Neuronal stem cell (in vitro differentiated cells): ENCODE measurements at regions not wholly inside any gene's neighbourhood (a gene's known extent, or its start where the extent isn't known, plus 50 kb on each side); places are given as distances from the start of the nearest gene placed in this dataset.

Source experiments
- DNase-seq: peaks from one replicate; pipeline ENCODE4 v3.0.0-alpha.2; 2013; ENCODE audit warnings: low spot score
- H2AFZ ChIP-seq: one replicate; pipeline ENCODE4 v1.6.1; 2013; ENCODE audit warnings: mild to moderate bottlenecking, low read length, inconsistent platforms
- H2AK5ac ChIP-seq: 2 replicates; pipeline ENCODE4 v1.6.1; 2013; ENCODE audit warnings: low read depth, mild to moderate bottlenecking, inconsistent platforms, low read length, moderate library complexity, mixed read lengths
- H2BK120ac ChIP-seq: 2 replicates; pipeline ENCODE4 v1.6.1; 2013; ENCODE audit warnings: low read depth, mild to moderate bottlenecking, inconsistent platforms, low read length, moderate library complexity, mixed read lengths
- H2BK12ac ChIP-seq: one replicate; pipeline ENCODE4 v1.6.1; 2013; ENCODE audit warnings: low read length, inconsistent platforms
- H2BK15ac ChIP-seq: 2 replicates; pipeline ENCODE4 v1.6.1; 2013; ENCODE audit warnings: mild to moderate bottlenecking, low read length, inconsistent platforms, mixed read lengths
- H2BK5ac ChIP-seq: one replicate; pipeline ENCODE4 v1.6.1; 2013; ENCODE audit warnings: inconsistent platforms, mild to moderate bottlenecking, low read length, moderate library complexity
- H3K14ac ChIP-seq: one replicate; pipeline ENCODE4 v1.6.1; 2013; ENCODE audit warnings: low read length, inconsistent platforms
- H3K18ac ChIP-seq: 2 replicates; pipeline ENCODE4 v1.6.1; 2013; ENCODE audit warnings: low read length, inconsistent platforms
- H3K23ac ChIP-seq: 2 replicates; pipeline ENCODE4 v1.6.1; 2013; ENCODE audit warnings: low read depth, mild to moderate bottlenecking, mixed read lengths, low read length, inconsistent platforms; ENCODE audit not compliant: poor library complexity
- H3K27ac ChIP-seq: replicated peaks from 3 replicates; pipeline ENCODE4 v1.5.1; 2013; ENCODE audit warnings: low read length, inconsistent platforms
- H3K27me3 ChIP-seq, 3 experiments: 2 replicates each; pipeline ENCODE4 v1.6.1; 2013; ENCODE audit warnings: low read length in 3 of 3, mild to moderate bottlenecking in 2 of 3, inconsistent platforms in 1 of 3, low read depth in 1 of 3, mixed read lengths in 1 of 3, moderate library complexity in 1 of 3; ENCODE audit not compliant: control insufficient read depth in 3 of 3, insufficient read depth in 3 of 3
- H3K36me3 ChIP-seq, 2 donors: replicated peaks in 1 of 2; 2 replicates each; pipeline ENCODE4 v1.6.1; 2013; ENCODE audit warnings: low read length in 2 of 2; ENCODE audit not compliant: control insufficient read depth in 2 of 2, insufficient read depth in 2 of 2
- H3K4ac ChIP-seq: 2 replicates; pipeline ENCODE4 v1.6.1; 2013; ENCODE audit warnings: inconsistent platforms, mild to moderate bottlenecking, low read length, moderate library complexity
- H3K4me1 ChIP-seq, 2 donors: 1 replicate in 1 of 2; 2 replicates in 1 of 2; pipeline ENCODE4 v1.6.1; 2013; ENCODE audit warnings: low read length in 2 of 2, low read depth in 1 of 2; ENCODE audit not compliant: control insufficient read depth in 2 of 2, insufficient read depth in 1 of 2
- H3K4me2 ChIP-seq: one replicate; pipeline ENCODE4 v1.6.1; 2013; ENCODE audit warnings: mild to moderate bottlenecking, low read length, inconsistent platforms; ENCODE audit not compliant: insufficient read depth, poor library complexity, severe bottlenecking
- H3K4me3 ChIP-seq, 2 donors: 2 replicates each; pipeline ENCODE4 v1.5.1; 2013; ENCODE audit warnings: low read length in 2 of 2, mild to moderate bottlenecking in 2 of 2, inconsistent platforms in 1 of 2, moderate library complexity in 1 of 2
- H3K79me1 ChIP-seq: one replicate; pipeline ENCODE4 v1.6.1; 2013; ENCODE audit warnings: low read depth, mild to moderate bottlenecking, inconsistent platforms, low read length, moderate library complexity
- H3K9ac ChIP-seq: one replicate; pipeline ENCODE4 v1.6.1; 2013; ENCODE audit warnings: mild to moderate bottlenecking, low read depth, low read length, inconsistent platforms; ENCODE audit not compliant: poor library complexity
- H3K9me3 ChIP-seq, 2 donors: replicated peaks in 1 of 2; 2 replicates each; pipeline versions ENCODE3 to v1.6.1; 2013; ENCODE audit warnings: low read length in 2 of 2, mild to moderate bottlenecking in 2 of 2, inconsistent platforms in 1 of 2, low read depth in 1 of 2, mixed read lengths in 1 of 2, moderate library complexity in 1 of 2; ENCODE audit not compliant: control insufficient read depth in 2 of 2, insufficient read depth in 1 of 2
- H4K8ac ChIP-seq: one replicate; pipeline ENCODE4 v1.6.1; 2013; ENCODE audit warnings: low read depth, mild to moderate bottlenecking, inconsistent platforms, low read length, moderate library complexity
- H4K91ac ChIP-seq: one replicate; pipeline ENCODE4 v1.6.1; 2013; ENCODE audit warnings: low read length, low read depth, mild to moderate bottlenecking, inconsistent platforms; ENCODE audit not compliant: poor library complexity
- WGBS, 2 donors: extraction: QIAGEN DNeasy Blood & Tissue Kit; methylation state at CpG; one replicate each; pipeline ENCODE4 v1.1.7; 2013; ENCODE audit warnings: missing lambda C conversion rate in 2 of 2, mixed read lengths in 1 of 2; ENCODE audit not compliant: insufficient read length in 2 of 2, insufficient replicate concordance in 1 of 2; ENCODE audit errors: extremely low coverage in 2 of 2; 5-methylcytosine and 5-hydroxymethylcytosine counted together

- Histone ChIP-seq H2BK15ac (no peak overlapping the region), H3K23ac (no peak overlapping the region), H3K4me3 (no peak overlapping the region), H2AK5ac (no peak overlapping the region), H3K4me1 (no peaks in the 10 kb centered on the region), H3K36me3 (no peaks in the 10 kb centered on the region), H3K4me2 (no peak overlapping the region), H4K91ac (no peak overlapping the region), H2BK5ac (no peak overlapping the region), H3K27ac (no peak overlapping the region), H3K18ac (no peak overlapping the region), H3K4ac (no peak overlapping the region), H4K8ac (no peak overlapping the region), H2BK12ac (no peak overlapping the region), H3K79me1 (no peaks in the 10 kb centered on the region), H2BK120ac (no peak overlapping the region), H3K14ac (no peak overlapping the region), H3K27me3 (peaks cover 0 to 7% (median 0%) of the 10 kb centered on the region in 3 experiments), H3K9ac (no peak overlapping the region), H3K9me3 (no peaks in the 10 kb centered on the region), H2AFZ (no peak overlapping the region)
- DNase-seq, result no peak
- no CpG with 5 or more reads among the region's 8 CpGs for WGBS, 2 donors
Observed at GRCh38 chr4:77376788-77377460, 219.9 kb downstream of the CCNG2 start.

- H3K9ac ChIP-seq, result no peak overlapping the region
- no peaks in the 10 kb centered on the region for H3K4me1 ChIP-seq
- H4K8ac ChIP-seq, result no peak overlapping the region
- no peak overlapping the region for H3K4me2 ChIP-seq
- no peak overlapping the region for H3K14ac ChIP-seq
- no peak overlapping the region for H4K91ac ChIP-seq
- no peak for DNase-seq
- no peak overlapping the region for H2BK5ac ChIP-seq
- H3K27ac ChIP-seq, result no peak overlapping the region
- no peaks in the 10 kb centered on the region for H3K27me3 ChIP-seq
- H2BK15ac ChIP-seq, result no peak overlapping the region
- H3K4ac ChIP-seq, result no peak overlapping the region
- no peak overlapping the region for H3K23ac ChIP-seq
- H3K18ac ChIP-seq, result no peak overlapping the region
- no peak overlapping the region for H3K4me3 ChIP-seq
- H2AFZ ChIP-seq, result no peak overlapping the region
- no peaks in the 10 kb centered on the region for H3K36me3 ChIP-seq
- H2BK120ac ChIP-seq, result no peak overlapping the region
- H3K9me3 ChIP-seq, result no peaks in the 10 kb centered on the region
- H3K79me1 ChIP-seq, result no peaks in the 10 kb centered on the region
- H2BK12ac ChIP-seq, result no peak overlapping the region
- H2AK5ac ChIP-seq, result no peak overlapping the region
Observed at GRCh38 chr4:77384094-77384493, 221.5 kb upstream of the CXCL13 start.

- Histone ChIP-seq H3K9me3 (no peaks in the 10 kb centered on the region), H2BK5ac (no peak overlapping the region), H3K9ac (no peak overlapping the region), H3K14ac (no peak overlapping the region), H3K4me3 (no peak overlapping the region), H2BK12ac (no peak overlapping the region), H3K27ac (no peak overlapping the region), H3K23ac (no peak overlapping the region), H3K4me2 (no peak overlapping the region), H3K79me1 (no peaks in the 10 kb centered on the region), H3K18ac (no peak overlapping the region), H4K8ac (no peak overlapping the region), H3K4me1 (no peaks in the 10 kb centered on the region), H2AK5ac (no peak overlapping the region), H2BK120ac (no peak overlapping the region), H3K36me3 (no peaks in the 10 kb centered on the region), H2BK15ac (no peak overlapping the region), H3K27me3 (peaks cover 0 to 2% (median 0%) of the 10 kb centered on the region in 3 experiments), H4K91ac (no peak overlapping the region), H3K4ac (no peak overlapping the region), H2AFZ (no peak overlapping the region)
- DNase-seq, result peak; percentile 63
- WGBS, 2 donors, result no CpG with 5 or more reads among the region's 4 CpGs
Observed at GRCh38 chr4:77385124-77385969, 220.3 kb upstream of the CXCL13 start.

GRCh38 chr4:77393996-77394395 lies 211.6 kb upstream of the CXCL13 start:
- Histone ChIP-seq H2AK5ac (no peak overlapping the region), H3K14ac (no peak overlapping the region), H3K4me2 (no peak overlapping the region), H3K18ac (no peak overlapping the region), H2BK5ac (no peak overlapping the region), H3K27me3 (peaks cover 0 to 2% (median 0%) of the 10 kb centered on the region in 3 experiments), H3K9ac (no peak overlapping the region), H3K4me1 (no peaks in the 10 kb centered on the region), H2BK15ac (no peak overlapping the region), H3K23ac (no peak overlapping the region), H3K4me3 (no peak overlapping the region), H3K4ac (no peak overlapping the region), H2BK120ac (no peak overlapping the region), H4K91ac (no peak overlapping the region), H2AFZ (no peak overlapping the region), H3K36me3 (no peaks in the 10 kb centered on the region), H3K79me1 (no peaks in the 10 kb centered on the region), H4K8ac (no peak overlapping the region), H3K27ac (no peak overlapping the region), H2BK12ac (no peak overlapping the region), H3K9me3 (no peaks in the 10 kb centered on the region)
- WGBS, 2 donors, result no CpG with 5 or more reads among the region's 5 CpGs
- DNase-seq, result no peak
